HUES64 (cell line): ENCODE measurements at regions not wholly inside any gene's neighbourhood (a gene's known extent, or its start where the extent isn't known, plus 50 kb on each side); places are given as distances from the start of the nearest gene placed in this dataset.
"Not testable (repeated sequence)": the region's sequence is repeated elsewhere in the genome, so short reads cannot be mapped to it uniquely, and the experiment has no call there.

Experiments used
- H3K27ac ChIP-seq: 2 replicates; pipeline ENCODE4 v1.7.0; 2013; ENCODE audit warnings: low read depth, low read length, inconsistent platforms
- H3K27me3 ChIP-seq: 2 replicates; pipeline ENCODE4 v1.6.1; 2013; ENCODE audit warnings: mild to moderate bottlenecking, low read length; ENCODE audit not compliant: insufficient read depth
- H3K36me3 ChIP-seq: 2 replicates; pipeline ENCODE4 v1.6.1; 2013; ENCODE audit warnings: mild to moderate bottlenecking, low read length; ENCODE audit not compliant: insufficient read depth
- H3K4me1 ChIP-seq: 2 replicates; pipeline ENCODE4 v1.6.1; 2013; ENCODE audit warnings: mild to moderate bottlenecking, low read length, moderate library complexity; ENCODE audit not compliant: insufficient read depth
- H3K4me3 ChIP-seq: 2 replicates; pipeline ENCODE4 v1.5.1; 2013; ENCODE audit warnings: mild to moderate bottlenecking, low read length, moderate library complexity
- H3K9ac ChIP-seq: 2 replicates; pipeline ENCODE4 v1.6.1; 2013; ENCODE audit warnings: mild to moderate bottlenecking, low read depth, low read length
- H3K9me3 ChIP-seq: 2 replicates; pipeline ENCODE4 v1.6.1; 2013; ENCODE audit warnings: low read depth, low read length; ENCODE audit not compliant: insufficient read depth
- WGBS: fragments of 150-250, 120-280 bp; methylation state at CpG from one replicate; pipeline ENCODE4 v1.1.7; 2013; ENCODE audit warnings: missing lambda C conversion rate; 5-methylcytosine and 5-hydroxymethylcytosine counted together

DNA sequence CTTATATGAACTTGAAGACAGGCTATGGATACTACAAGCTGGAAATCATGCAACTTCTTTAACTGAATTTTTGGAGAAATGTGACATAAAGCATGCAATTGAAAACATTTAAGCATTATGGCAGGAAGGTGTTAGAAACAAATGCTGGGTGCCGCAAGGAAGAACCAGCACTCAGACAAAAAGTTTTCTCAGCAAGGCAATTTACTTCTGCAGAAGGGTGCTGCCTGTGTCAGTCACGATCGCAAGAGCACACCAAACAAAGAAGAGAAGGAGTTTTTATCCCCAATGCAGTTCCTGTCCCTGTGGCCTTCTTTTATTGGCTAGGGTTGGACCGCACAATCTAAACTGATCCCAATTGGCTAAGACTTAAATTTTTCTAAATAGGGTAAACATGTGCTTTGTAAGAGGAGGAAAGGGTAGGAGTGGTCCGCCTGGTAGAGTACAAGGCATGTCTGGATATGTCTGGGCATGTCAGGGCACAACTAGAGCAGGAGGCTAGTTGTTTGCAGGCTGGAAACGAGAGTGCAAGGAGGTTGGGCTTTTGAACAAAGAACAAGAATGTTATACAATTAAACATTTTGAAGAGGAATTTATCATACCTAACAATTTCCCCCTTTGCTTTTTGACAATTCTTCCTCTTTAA lies 109.6 kb upstream of the FAM3C start:
- Histone ChIP-seq H3K4me3 (no peak overlapping the region), H3K27ac (no peak overlapping the region), H3K9ac (no peak overlapping the region), H3K9me3 (peaks cover 62% of the 10 kb centered on the region), H3K4me1 (no peaks in the 10 kb centered on the region), H3K36me3 (0 out of 2 replicates have a peak, but pooled peaks cover 2% of the 10 kb centered on the region), H3K27me3 (no peaks in the 10 kb centered on the region)
- 77% methylated on average over 6 of the region's 6 CpGs for WGBS

DNA sequence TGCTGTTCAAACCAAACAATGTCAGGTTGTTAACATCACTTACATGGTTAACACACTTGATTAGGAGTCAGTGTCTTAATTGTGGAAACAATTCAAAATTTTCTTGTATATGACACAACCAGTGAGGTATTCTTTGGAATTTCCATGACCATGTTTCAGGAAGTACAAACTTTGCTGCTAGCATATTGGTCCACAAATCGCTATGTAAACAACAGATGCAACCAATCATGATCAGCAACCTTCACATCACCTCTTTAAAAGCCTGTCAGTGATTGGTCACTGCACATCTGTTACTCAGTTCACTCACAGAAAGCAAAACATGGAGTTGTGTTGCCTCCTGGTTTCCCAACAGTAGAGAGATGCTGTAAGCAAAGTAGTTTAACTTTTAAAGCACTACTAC lies 108.9 kb upstream of the FAM3C start:
- Histone ChIP-seq H3K9ac (no peak overlapping the region), H3K9me3 (peaks cover 55% of the 10 kb centered on the region), H3K27me3 (no peaks in the 10 kb centered on the region), H3K36me3 (0 out of 2 replicates have a peak, but pooled peaks cover 2% of the 10 kb centered on the region), H3K4me1 (no peaks in the 10 kb centered on the region), H3K4me3 (no peak overlapping the region), H3K27ac (no peak overlapping the region)
- 92% methylated on average over 1 of the region's 1 CpG for WGBS

DNA sequence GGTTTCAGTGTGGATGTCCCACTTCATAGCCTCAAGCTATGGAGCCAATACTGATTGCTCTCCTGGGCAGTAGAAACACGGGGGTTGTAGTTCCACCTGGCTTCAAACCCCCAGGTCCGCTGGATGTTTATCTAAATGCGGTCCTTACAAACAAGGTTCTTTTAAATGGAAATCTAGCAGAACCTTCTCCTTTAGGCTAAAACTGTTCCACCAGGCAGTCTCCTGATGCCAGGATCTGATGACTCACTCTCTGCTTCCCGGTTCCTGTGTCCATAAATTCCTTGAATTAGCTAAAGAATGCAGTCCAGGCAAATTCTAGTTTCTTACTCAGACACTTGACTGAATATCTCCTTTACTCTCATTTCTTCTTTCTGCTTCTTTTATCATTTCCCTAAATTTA lies 108.4 kb upstream of the FAM3C start:
- no peak overlapping the region for H3K9ac ChIP-seq
- 77% methylated on average over 4 of the region's 4 CpGs for WGBS
- no peak overlapping the region for H3K4me3 ChIP-seq

DNA sequence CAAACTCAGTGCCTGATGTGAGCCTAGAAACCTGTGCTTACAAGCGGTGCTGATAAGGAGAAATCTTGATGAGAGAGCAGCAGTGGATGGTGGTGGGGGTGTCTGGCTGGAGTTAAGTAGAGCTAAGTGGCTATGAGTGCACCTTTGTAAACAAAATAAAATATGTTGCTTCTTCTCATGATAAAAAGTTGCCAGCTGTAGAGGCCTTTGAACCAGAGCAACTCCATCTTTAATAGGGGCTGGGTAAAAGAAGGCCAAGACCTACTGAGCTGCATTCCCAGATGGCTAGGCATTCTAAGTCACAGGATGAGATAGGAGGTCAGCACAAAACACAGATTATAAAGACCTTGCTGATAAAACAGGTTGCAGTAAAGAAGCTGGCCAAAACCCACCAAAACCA lies 107.6 kb upstream of the FAM3C start:
- Histone ChIP-seq H3K4me1 (no peaks in the 10 kb centered on the region), H3K9me3 (peaks cover 42% of the 10 kb centered on the region), H3K36me3 (0 out of 2 replicates have a peak, but pooled peaks cover 2% of the 10 kb centered on the region), H3K9ac (no peak overlapping the region), H3K4me3 (no peak overlapping the region), H3K27me3 (no peaks in the 10 kb centered on the region), H3K27ac (no peak overlapping the region)
- WGBS: 98% methylated on average over 1 of the region's 1 CpG

More for the DNA sequence above, 108.4 kb upstream of the FAM3C start:
- no peak overlapping the region for H3K27ac ChIP-seq
- peaks cover 50% of the 10 kb centered on the region for H3K9me3 ChIP-seq
- H3K4me1 ChIP-seq: no peaks in the 10 kb centered on the region
- 0 out of 2 replicates have a peak, but pooled peaks cover 2% of the 10 kb centered on the region for H3K36me3 ChIP-seq
- no peaks in the 10 kb centered on the region for H3K27me3 ChIP-seq

DNA sequence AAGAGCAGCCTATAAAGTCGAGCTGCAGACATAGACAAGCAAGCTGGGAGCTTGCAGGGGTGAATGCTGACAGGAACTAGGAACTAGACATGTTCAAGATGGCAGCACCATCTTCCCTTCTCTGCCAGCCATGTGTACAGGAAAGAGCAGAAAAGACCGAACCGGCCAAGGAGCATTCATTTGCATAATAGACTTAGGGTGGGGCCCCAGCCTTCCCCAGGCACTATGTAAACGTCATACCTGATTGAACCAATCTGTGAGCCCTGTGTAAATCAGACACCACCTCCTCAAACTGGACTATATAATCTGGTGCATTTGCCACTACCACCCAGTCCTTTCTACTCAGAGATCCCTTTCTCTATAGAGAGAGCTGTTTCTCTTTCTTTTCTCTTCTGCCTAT lies 106.9 kb upstream of the FAM3C start:
- 91% methylated on average over 4 of the region's 4 CpGs for WGBS
- Histone ChIP-seq H3K27me3 (no peaks in the 10 kb centered on the region), H3K36me3 (0 out of 2 replicates have a peak, but pooled peaks cover 2% of the 10 kb centered on the region), H3K4me3 (no peak overlapping the region), H3K9ac (no peak overlapping the region), H3K9me3 (peaks cover 41% of the 10 kb centered on the region), H3K27ac (no peak overlapping the region), H3K4me1 (no peaks in the 10 kb centered on the region)

DNA sequence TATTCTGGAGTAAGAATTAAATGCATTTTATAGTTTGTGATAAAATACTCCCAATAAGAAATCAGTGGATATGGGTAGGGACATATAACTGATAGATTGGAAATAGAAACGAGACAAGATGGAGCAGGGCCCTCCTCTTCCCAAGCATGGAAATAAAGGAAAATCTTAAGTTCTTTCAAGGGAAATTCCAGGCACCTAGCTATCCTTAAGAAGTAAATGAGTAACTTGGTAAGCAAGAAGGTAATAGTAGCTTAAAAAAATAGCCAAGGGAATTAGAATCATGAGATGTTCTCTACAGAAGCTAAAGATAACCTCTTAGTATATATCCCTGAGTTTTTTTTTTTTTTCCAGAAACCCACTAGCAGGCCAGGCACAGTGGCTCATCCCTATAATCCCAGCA lies 105.5 kb upstream of the FAM3C start:
- H3K36me3 ChIP-seq: 0 out of 2 replicates have a peak, but pooled peaks cover 2% of the 10 kb centered on the region
- no peak overlapping the region for H3K27ac ChIP-seq
- no peaks in the 10 kb centered on the region for H3K4me1 ChIP-seq
- H3K9me3 ChIP-seq: peaks cover 28% of the 10 kb centered on the region
- no peaks in the 10 kb centered on the region for H3K27me3 ChIP-seq
- no peak overlapping the region for H3K9ac ChIP-seq
- H3K4me3 ChIP-seq: no peak overlapping the region
- 100% methylated on average over 1 of the region's 1 CpG for WGBS

DNA sequence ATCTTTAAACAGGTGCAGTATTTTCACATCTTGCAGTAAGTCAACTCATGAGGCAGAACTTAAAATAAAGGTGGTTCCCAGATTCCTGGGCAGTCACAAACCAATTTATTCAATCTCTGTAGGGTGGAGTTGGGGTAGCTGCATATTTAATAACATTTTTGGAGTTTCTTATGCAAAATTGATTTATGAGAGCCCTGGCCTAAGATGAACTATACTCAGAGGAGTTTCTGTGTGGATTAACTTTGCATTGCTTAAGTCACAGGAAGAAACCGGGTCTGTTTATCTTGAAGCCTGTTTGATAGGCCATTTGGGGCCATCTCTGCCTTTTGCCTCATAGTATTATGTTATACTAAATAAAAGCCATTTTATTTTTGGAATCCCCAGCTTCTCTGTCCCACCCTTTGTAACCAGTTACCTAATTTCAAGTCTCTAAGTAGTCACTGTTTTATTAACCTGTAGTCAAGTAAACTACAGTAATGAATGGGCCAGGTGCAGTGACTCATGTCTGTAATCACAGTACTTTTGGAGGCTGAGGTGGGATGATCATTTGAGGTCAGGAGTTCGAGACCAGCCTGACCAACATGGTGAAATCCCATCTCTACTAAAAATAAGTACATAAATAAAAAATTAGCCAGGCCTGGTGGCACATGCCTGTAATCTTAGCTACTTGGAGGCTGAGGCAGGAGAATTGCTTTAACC lies 104.4 kb upstream of the FAM3C start:
- Histone ChIP-seq H3K27ac (no peak overlapping the region), H3K9ac (no peak overlapping the region), H3K4me1 (no peaks in the 10 kb centered on the region), H3K9me3 (peaks cover 17% of the 10 kb centered on the region), H3K27me3 (no peaks in the 10 kb centered on the region), H3K4me3 (no peak overlapping the region), H3K36me3 (no peaks in the 10 kb centered on the region)
- WGBS: 94% methylated on average over 1 of the region's 2 CpGs

DNA sequence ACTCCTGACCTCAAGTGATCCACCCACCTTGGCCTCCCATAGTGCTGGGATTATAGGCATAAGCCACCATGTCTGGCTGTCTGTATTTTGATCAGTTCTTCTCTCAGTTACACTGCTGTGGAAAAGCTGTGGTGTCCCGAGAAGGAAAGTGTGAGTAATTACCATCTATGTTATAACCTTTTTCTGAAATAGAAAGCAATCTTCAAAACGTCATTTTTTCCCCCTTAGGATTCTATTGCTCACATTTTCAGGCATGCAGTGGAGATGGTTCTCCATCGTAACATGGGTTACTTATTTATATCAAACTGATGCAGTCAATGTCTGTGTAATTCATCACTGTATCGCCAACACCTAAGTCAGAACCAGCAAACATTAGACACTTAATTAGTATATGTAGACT lies 103.5 kb upstream of the FAM3C start:
- WGBS: 96% methylated on average over 2 of the region's 4 CpGs
- Histone ChIP-seq H3K9ac (no peak overlapping the region), H3K36me3 (no peaks in the 10 kb centered on the region), H3K9me3 (peaks cover 8% of the 10 kb centered on the region), H3K27ac (no peak overlapping the region), H3K4me3 (no peak overlapping the region), H3K27me3 (no peaks in the 10 kb centered on the region), H3K4me1 (no peaks in the 10 kb centered on the region)

DNA sequence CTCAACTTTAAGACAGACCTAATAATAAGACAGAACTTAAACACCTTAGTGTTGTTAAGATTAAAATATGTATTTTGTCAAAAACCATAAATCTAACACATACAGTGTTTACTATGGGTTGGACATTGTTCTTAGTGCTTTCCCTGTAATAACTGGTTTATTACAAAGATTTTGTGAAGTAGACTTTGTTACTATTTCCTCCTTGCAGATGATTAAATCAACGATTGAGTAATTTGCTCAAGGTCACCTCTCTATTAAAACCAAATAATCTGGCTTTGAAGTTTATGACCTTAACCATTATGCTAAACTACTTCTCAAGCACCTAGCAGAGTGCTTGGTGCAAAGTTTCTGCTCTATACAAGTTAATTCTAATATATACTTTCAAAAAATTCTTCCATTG lies 102.7 kb upstream of the FAM3C start:
- no peaks in the 10 kb centered on the region for H3K36me3 ChIP-seq
- H3K27ac ChIP-seq: no peak overlapping the region
- H3K4me1 ChIP-seq: no peaks in the 10 kb centered on the region
- H3K9me3 ChIP-seq: 0 out of 2 replicates have a peak, but pooled peaks cover under 1% of the 10 kb centered on the region
- 100% methylated on average over 1 of the region's 1 CpG for WGBS
- no peak overlapping the region for H3K9ac ChIP-seq
- H3K4me3 ChIP-seq: no peak overlapping the region
- no peaks in the 10 kb centered on the region for H3K27me3 ChIP-seq

DNA sequence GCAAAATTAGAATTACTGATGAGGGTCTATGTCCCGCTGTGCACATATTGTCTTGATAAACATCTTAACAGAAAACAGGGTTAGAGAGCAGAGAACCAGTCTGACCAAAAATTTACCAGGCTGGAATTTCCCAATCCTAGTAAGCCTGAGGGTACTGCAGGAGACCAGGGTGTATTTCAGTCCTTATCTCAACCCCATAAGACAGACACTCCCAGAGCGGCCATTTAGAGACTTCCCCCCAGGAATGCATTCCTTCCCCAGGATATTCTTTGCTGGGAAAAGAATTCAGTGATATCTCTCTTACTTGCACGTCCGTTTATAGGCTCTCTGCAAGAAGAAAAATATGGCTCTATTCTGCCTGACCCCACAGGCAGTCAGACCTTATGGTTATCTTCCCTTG lies 101.4 kb upstream of the FAM3C start:
- H3K9me3 ChIP-seq, H3K4me1 ChIP-seq, H3K27ac ChIP-seq, H3K9ac ChIP-seq, H3K4me3 ChIP-seq, H3K36me3 ChIP-seq, H3K27me3 ChIP-seq: not testable (repeated sequence)
- WGBS: 87% methylated on average over 4 of the region's 4 CpGs

DNA sequence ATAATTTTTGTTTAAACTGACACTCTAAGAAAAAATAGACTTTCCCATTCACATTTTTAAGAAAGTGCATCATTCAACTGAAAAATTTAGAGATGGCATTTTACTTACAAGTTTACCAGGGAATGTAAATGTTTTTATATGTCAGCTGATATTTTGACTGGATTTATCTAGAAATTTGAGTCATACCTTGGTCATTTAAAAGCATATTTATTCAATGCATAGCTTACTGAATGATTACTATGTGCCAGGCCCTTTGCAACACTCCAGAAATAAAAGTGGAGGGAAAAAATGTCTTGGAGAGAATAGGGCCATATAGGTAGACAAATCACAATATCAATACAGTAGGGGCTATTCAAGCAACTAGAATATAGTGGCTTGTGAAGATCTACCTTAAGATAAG lies 98.4 kb upstream of the FAM3C start:
- Histone ChIP-seq H3K9ac (no peak overlapping the region), H3K27ac (no peak overlapping the region), H3K4me1 (peaks cover 4% of the 10 kb centered on the region; the same call in 1 of the 2 replicates), H3K36me3 (no peaks in the 10 kb centered on the region), H3K27me3 (no peaks in the 10 kb centered on the region), H3K4me3 (no peak overlapping the region), H3K9me3 (no peaks in the 10 kb centered on the region)
